Spleen (tissue), 11 donors: ENCODE measurements at regions not wholly inside any gene's neighbourhood (a gene's known extent, or its start where the extent isn't known, plus 50 kb on each side); places are given as distances from the start of the nearest gene placed in this dataset.

ENCODE experiments used
- DNase-seq: peaks from one replicate; pipeline ENCODE4 v3.0.0-alpha.2; 2020
- H3K27ac ChIP-seq, 8 donors: fragments of 200-600 bp; sonication (generic) in 7 of 8; 1 replicate in 4 of 8; 2 replicates in 4 of 8; pipeline versions ENCODE4 v1.5.0 to v1.8.0; 2016 to 2021; ENCODE audit warnings: inconsistent platforms in 4 of 8, mild to moderate bottlenecking in 4 of 8, moderate library complexity in 1 of 8
- H3K27me3 ChIP-seq, 7 donors: fragments of 200-600 bp; sonication (generic) in 6 of 7; replicated peaks in 1 of 7; 1 replicate in 4 of 7; 2 replicates in 3 of 7; pipeline versions ENCODE4 v1.5.0 to v1.8.0; 2016 to 2021; ENCODE audit warnings: inconsistent platforms in 3 of 7, mild to moderate bottlenecking in 1 of 7
- H3K36me3 ChIP-seq, 6 donors: fragments of 200-600 bp; sonication (generic) in 5 of 6; 1 replicate in 4 of 6; 2 replicates in 2 of 6; pipeline versions ENCODE4 v1.5.0 to v1.8.0; 2016 to 2021; ENCODE audit warnings: inconsistent platforms in 2 of 6
- H3K4me1 ChIP-seq, 6 donors: fragments of 200-600 bp; sonication (generic) in 5 of 6; 1 replicate in 3 of 6; 2 replicates in 3 of 6; pipeline versions ENCODE4 v1.5.0 to v1.8.0; 2016 to 2021; ENCODE audit warnings: inconsistent platforms in 3 of 6
- H3K4me3 ChIP-seq, 8 donors: fragments of 200-600 bp; sonication (generic) in 7 of 8; 1 replicate in 4 of 8; 2 replicates in 4 of 8; pipeline versions ENCODE4 v1.5.0 to v1.8.0; 2016 to 2021; ENCODE audit warnings: inconsistent platforms in 4 of 8, mild to moderate bottlenecking in 4 of 8, moderate library complexity in 2 of 8
- H3K9me3 ChIP-seq, 8 donors: fragments of 200-600 bp; sonication (generic) in 7 of 8; 1 replicate in 4 of 8; 2 replicates in 4 of 8; pipeline versions ENCODE4 v1.5.0 to v1.8.0; 2016 to 2021; ENCODE audit warnings: inconsistent platforms in 4 of 8
- POLR2A ChIP-seq, 3 donors: fragments of 450-650 bp; IDR thresholded peaks; one replicate each; pipeline ENCODE4 v1.5.1; 2017; ENCODE audit warnings: antibody characterized with exemption in 3 of 3, mild to moderate bottlenecking in 1 of 3
- POLR2AphosphoS5 ChIP-seq, 3 donors: sonication (generic); formaldehyde crosslinking; IDR thresholded peaks; one replicate each; pipeline ENCODE4 v1.5.1; 2017; ENCODE audit warnings: antibody characterized with exemption in 3 of 3
- WGBS, 5 donors: extraction: QIAGEN DNeasy Blood & Tissue Kit in 3 of 5; methylation state at CpG; one replicate each; pipeline versions ENCODE4 v1.1.5 to v1.1.7; 2013 to 2018; 5-methylcytosine and 5-hydroxymethylcytosine counted together
- intact Hi-C: fragments of 100-400 bp; cut with DNase I; formaldehyde crosslinking; loops from one replicate; pipeline ENCODE4 v1.15.0; 2023; ENCODE audit warnings: low total_unique reads
- TF ChIP-seq, protein P1 (sequence below), 11 experiments: fragments of 200-600 bp in 7 of 11; fragments of 450-650 bp in 4 of 11; sonication (generic) in 4 of 11; IDR thresholded peaks in 8 of 11; conservative IDR thresholded peaks in 3 of 11; 1 replicate in 7 of 11; 2 replicates in 4 of 11; pipeline versions ENCODE4 v1.4.0 to v1.8.0; 2016 to 2021; ENCODE audit warnings: antibody characterized with exemption in 11 of 11, inconsistent platforms in 4 of 11, mild to moderate bottlenecking in 1 of 11
- donor health status: healthy with polysubstance abuse.
- donor health status: DM: no; HTN: no; CAD: no; lungs with moderate emphysema.
- donor health status: DM: no; HTN: no; CAD: no.
- donor health status: Bipolar disorder and iron deficiency.
- donor health status: healthy.
- donor health status: DM: no; HTN: no; CAD: no.
- donor health status: DM: yes; HTN: yes; CAD: no.

- no peak for DNase-seq
- Histone ChIP-seq H3K36me3 (no peaks in the 10 kb centered on the region), H3K27ac (no peak overlapping the region), H3K9me3 (peaks cover 0 to 36% (median 28%) of the 10 kb centered on the region in 8 donors), H3K4me3 (no peak overlapping the region), H3K4me1 (no peaks in the 10 kb centered on the region), H3K27me3 (no peaks in the 10 kb centered on the region)
- WGBS, 5 donors: 88 to 96% (median 91%) methylated on average over 4 of the region's 4 CpGs
- TF ChIP-seq POLR2AphosphoS5 (IDR thresholded peaks at IDR 0.05) (no peak), POLR2A (IDR thresholded peaks at IDR 0.05) (no peak)
- TF ChIP-seq, protein P1, sequence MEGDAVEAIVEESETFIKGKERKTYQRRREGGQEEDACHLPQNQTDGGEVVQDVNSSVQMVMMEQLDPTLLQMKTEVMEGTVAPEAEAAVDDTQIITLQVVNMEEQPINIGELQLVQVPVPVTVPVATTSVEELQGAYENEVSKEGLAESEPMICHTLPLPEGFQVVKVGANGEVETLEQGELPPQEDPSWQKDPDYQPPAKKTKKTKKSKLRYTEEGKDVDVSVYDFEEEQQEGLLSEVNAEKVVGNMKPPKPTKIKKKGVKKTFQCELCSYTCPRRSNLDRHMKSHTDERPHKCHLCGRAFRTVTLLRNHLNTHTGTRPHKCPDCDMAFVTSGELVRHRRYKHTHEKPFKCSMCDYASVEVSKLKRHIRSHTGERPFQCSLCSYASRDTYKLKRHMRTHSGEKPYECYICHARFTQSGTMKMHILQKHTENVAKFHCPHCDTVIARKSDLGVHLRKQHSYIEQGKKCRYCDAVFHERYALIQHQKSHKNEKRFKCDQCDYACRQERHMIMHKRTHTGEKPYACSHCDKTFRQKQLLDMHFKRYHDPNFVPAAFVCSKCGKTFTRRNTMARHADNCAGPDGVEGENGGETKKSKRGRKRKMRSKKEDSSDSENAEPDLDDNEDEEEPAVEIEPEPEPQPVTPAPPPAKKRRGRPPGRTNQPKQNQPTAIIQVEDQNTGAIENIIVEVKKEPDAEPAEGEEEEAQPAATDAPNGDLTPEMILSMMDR (IDR thresholded peaks at IDR 0.05 in 8 of 11, conservative IDR thresholded peaks at IDR 0.05 in 3 of 11): no peak
- intact Hi-C loops: no loop called here
Measured at GRCh38 chr9:22997923-22998322, 551.3 kb downstream of the DMRTA1 start.

GRCh38 chr9:23005156-23005555 is 558.5 kb downstream of the DMRTA1 start:
- intact Hi-C loops: no loop called here
- H3K27me3 ChIP-seq: no peaks in the 10 kb centered on the region
- TF ChIP-seq POLR2A (IDR thresholded peaks at IDR 0.05) (no peak), POLR2AphosphoS5 (IDR thresholded peaks at IDR 0.05) (no peak)
- TF ChIP-seq, protein P1 (IDR thresholded peaks at IDR 0.05 in 8 of 11, conservative IDR thresholded peaks at IDR 0.05 in 3 of 11): no peak
- WGBS, 5 donors: 67 to 77% (median 71%) methylated on average over 5 of the region's 5 CpGs
- no peaks in the 10 kb centered on the region for H3K36me3 ChIP-seq
- DNase-seq: no peak
- H3K4me1 ChIP-seq: no peaks in the 10 kb centered on the region
- peaks cover 0 to under 1% (median 0%) of the 10 kb centered on the region in 8 donors for H3K9me3 ChIP-seq
- H3K4me3 ChIP-seq: no peak overlapping the region
- H3K27ac ChIP-seq: no peak overlapping the region

- no peak overlapping the region for H3K4me3 ChIP-seq
- TF ChIP-seq, protein P1 (IDR thresholded peaks at IDR 0.05 in 8 of 11, conservative IDR thresholded peaks at IDR 0.05 in 3 of 11): no peak
- TF ChIP-seq POLR2AphosphoS5 (IDR thresholded peaks at IDR 0.05) (no peak), POLR2A (IDR thresholded peaks at IDR 0.05) (no peak)
- H3K27ac ChIP-seq: no peak overlapping the region
- H3K9me3 ChIP-seq: peaks cover 0 to 4% (median 0%) of the 10 kb centered on the region in 8 donors
- no peaks in the 10 kb centered on the region for H3K36me3 ChIP-seq
- no peak for DNase-seq
- intact Hi-C loops: no loop called here
- no peaks in the 10 kb centered on the region for H3K4me1 ChIP-seq
- no peaks in the 10 kb centered on the region for H3K27me3 ChIP-seq
- WGBS, 5 donors: 85 to 98% (median 90%) methylated on average over 1 of the region's 1 CpG
Measured at GRCh38 chr9:23006127-23006526, 559.5 kb downstream of the DMRTA1 start.

DNA sequence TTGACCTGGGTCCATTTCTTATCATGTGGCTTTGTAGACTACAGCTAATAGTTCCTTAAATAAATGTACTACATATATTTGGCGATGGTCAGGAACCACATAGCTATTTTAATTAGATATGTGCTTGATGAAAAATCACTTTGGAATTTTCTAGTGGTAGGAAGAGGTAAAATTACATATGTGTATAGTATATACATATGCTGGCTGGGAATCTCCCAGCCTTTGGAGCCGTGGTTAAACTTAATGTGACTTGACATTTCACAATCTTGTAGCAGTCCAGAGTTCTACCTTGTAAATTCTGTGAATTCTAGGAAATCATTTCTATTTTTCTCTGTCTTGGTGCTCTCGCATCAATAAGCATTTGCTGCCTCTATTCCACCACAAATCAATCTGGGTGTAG is 565.0 kb downstream of the DMRTA1 start:
- 70 to 85% (median 78%) methylated on average over 3 of the region's 3 CpGs for WGBS, 5 donors
- Histone ChIP-seq H3K4me1 (no peaks in the 10 kb centered on the region), H3K27me3 (no peaks in the 10 kb centered on the region), H3K36me3 (no peaks in the 10 kb centered on the region), H3K4me3 (no peak overlapping the region), H3K9me3 (peaks cover 0 to 10% (median 0%) of the 10 kb centered on the region in 8 donors), H3K27ac (no peak overlapping the region)
- no peak for DNase-seq
- no peak for TF ChIP-seq POLR2A (IDR thresholded peaks at IDR 0.05)
- TF ChIP-seq, protein P1 (IDR thresholded peaks at IDR 0.05 in 8 of 11, conservative IDR thresholded peaks at IDR 0.05 in 3 of 11): no peak
- TF ChIP-seq POLR2AphosphoS5 (IDR thresholded peaks at IDR 0.05): no peak
- intact Hi-C loops: no loop called here
